ENCODE measurements at regions not wholly inside any gene's neighbourhood (a gene's known extent, or its start where the extent isn't known, plus 50 kb on each side); places are given as distances from the start of the nearest gene placed in this dataset.

- no peak for DNase-seq (ENCODE audit: low spot score in 2 of 2)
- Histone ChIP-seq H3K27ac (no peak overlapping the region), H3K27me3 (no peaks in the 10 kb centered on the region), H3K4me1 (peaks cover 1% of the 10 kb centered on the region), H3K36me3 (no peaks in the 10 kb centered on the region), H3K4me3 (no peak overlapping the region), H3K9me3 (no peaks in the 10 kb centered on the region)
- 84% methylated on average over 4 of the region's 4 CpGs for WGBS
- TF ChIP-seq POLR2A (IDR thresholded peaks at IDR 0.05) (no peak), POLR2AphosphoS5 (IDR thresholded peaks at IDR 0.05) (no peak), EP300 (IDR thresholded peaks at IDR 0.05) (no peak), CTCF (IDR thresholded peaks at IDR 0.05) (no peak)
Measured at GRCh38 chr6:24987446-24988115, 51.8 kb upstream of the RIPOR2 start.

- no peak overlapping the region for H3K4me3 ChIP-seq
- no peaks in the 10 kb centered on the region for H3K27me3 ChIP-seq
- H3K36me3 ChIP-seq = no peaks in the 10 kb centered on the region
- H3K9me3 ChIP-seq = no peaks in the 10 kb centered on the region
- no peaks in the 10 kb centered on the region for H3K4me1 ChIP-seq
- no peak overlapping the region for H3K27ac ChIP-seq
- TF ChIP-seq CTCF (IDR thresholded peaks at IDR 0.05) (no peak), POLR2A (IDR thresholded peaks at IDR 0.05) (no peak), EP300 (IDR thresholded peaks at IDR 0.05) (no peak), POLR2AphosphoS5 (IDR thresholded peaks at IDR 0.05) (no peak)
- no peak for DNase-seq (ENCODE audit: low spot score in 2 of 2)
Measured at GRCh38 chr6:24988562-24988961, 52.8 kb upstream of the RIPOR2 start.

- no peak for DNase-seq (ENCODE audit: low spot score in 2 of 2)
- WGBS = 95% methylated on average over 7 of the region's 7 CpGs
- Histone ChIP-seq H3K36me3 (no peaks in the 10 kb centered on the region), H3K27me3 (no peaks in the 10 kb centered on the region), H3K27ac (no peak overlapping the region), H3K4me1 (no peaks in the 10 kb centered on the region), H3K4me3 (no peak overlapping the region), H3K9me3 (no peaks in the 10 kb centered on the region)
- TF ChIP-seq EP300 (IDR thresholded peaks at IDR 0.05) (no peak), CTCF (IDR thresholded peaks at IDR 0.05) (no peak), POLR2A (IDR thresholded peaks at IDR 0.05) (no peak), POLR2AphosphoS5 (IDR thresholded peaks at IDR 0.05) (no peak)
Measured at GRCh38 chr6:24990236-24990845, 54.6 kb upstream of the RIPOR2 start.

- Histone ChIP-seq H3K4me1 (no peaks in the 10 kb centered on the region), H3K27ac (no peak overlapping the region), H3K36me3 (no peaks in the 10 kb centered on the region), H3K9me3 (no peaks in the 10 kb centered on the region), H3K27me3 (no peaks in the 10 kb centered on the region), H3K4me3 (no peak overlapping the region)
- TF ChIP-seq POLR2AphosphoS5 (IDR thresholded peaks at IDR 0.05) (no peak), POLR2A (IDR thresholded peaks at IDR 0.05) (no peak), CTCF (IDR thresholded peaks at IDR 0.05) (no peak), EP300 (IDR thresholded peaks at IDR 0.05) (no peak)
- no peak for DNase-seq (ENCODE audit: low spot score in 2 of 2)
- 91% methylated on average over 4 of the region's 4 CpGs for WGBS
Measured at GRCh38 chr6:24990944-24991809, 55.4 kb upstream of the RIPOR2 start.
